OCI-LY1 (cell line): ENCODE measurements at regions not wholly inside any gene's neighbourhood (a gene's known extent, or its start where the extent isn't known, plus 50 kb on each side); places are given as distances from the start of the nearest gene placed in this dataset.

Experiments used
- H2AFZ ChIP-seq: fragments of 200-600 bp; sonication (generic), shearing (Covaris generic); 2 replicates; pipeline ENCODE4 v1.6.0; 2014; ENCODE audit warnings: antibody characterized with exemption, mild to moderate bottlenecking, low read length
- H3F3A ChIP-seq: fragments of 200-600 bp; sonication (generic), shearing (Covaris generic); 2 replicates; pipeline ENCODE4 v1.6.0; 2014; ENCODE audit warnings: mild to moderate bottlenecking, antibody characterized with exemption, low read length, moderate library complexity; ENCODE audit not compliant: insufficient read depth
- H3K27ac ChIP-seq: fragments of 200-600 bp; sonication (generic); 2 replicates; pipeline ENCODE4 v1.5.1; 2014; ENCODE audit warnings: low read length, mixed run types, mild to moderate bottlenecking, low read depth; ENCODE audit not compliant: poor library complexity, severe bottlenecking
- H3K27me3 ChIP-seq: fragments of 200-600 bp; sonication (generic); 2 replicates; pipeline ENCODE4 v1.6.0; 2014; ENCODE audit warnings: antibody characterized with exemption, mild to moderate bottlenecking, low read length, moderate library complexity; ENCODE audit not compliant: insufficient read depth
- H3K36me3 ChIP-seq: fragments of 200-600 bp; sonication (generic); 2 replicates; pipeline ENCODE4 v1.6.1; 2014; ENCODE audit warnings: mild to moderate bottlenecking, antibody characterized with exemption, low read length, moderate library complexity, mixed read lengths; ENCODE audit not compliant: insufficient read depth
- H3K4me1 ChIP-seq: fragments of 200-600 bp; sonication (generic); 2 replicates; pipeline ENCODE4 v1.5.1; 2014; ENCODE audit warnings: mild to moderate bottlenecking, low read length, moderate library complexity; ENCODE audit not compliant: insufficient read depth, severe bottlenecking
- H3K4me2 ChIP-seq: fragments of 200-600 bp; sonication (generic), shearing (Covaris generic); 2 replicates; pipeline ENCODE4 v1.6.1; 2014; ENCODE audit warnings: low read length
- H3K4me3 ChIP-seq: fragments of 200-600 bp; sonication (generic); 2 replicates; pipeline ENCODE4 v1.5.1; 2014; ENCODE audit warnings: low read length, low read depth, mild to moderate bottlenecking, mixed read lengths; ENCODE audit not compliant: poor library complexity, severe bottlenecking
- H3K79me2 ChIP-seq: fragments of 200-600 bp; shearing (Covaris generic); 2 replicates; pipeline ENCODE4 v1.6.1; 2016; ENCODE audit warnings: mixed run types, low read length, mixed read lengths; ENCODE audit not compliant: insufficient read depth
- H3K9ac ChIP-seq: fragments of 200-600 bp; sonication (generic), shearing (Covaris generic); 2 replicates; pipeline ENCODE4 v1.6.1; 2014; ENCODE audit warnings: mild to moderate bottlenecking, low read length, mixed read lengths
- H3K9me2 ChIP-seq: fragments of 200-600 bp; sonication (generic), shearing (Covaris generic); 2 replicates; pipeline ENCODE4 v1.6.1; 2014; ENCODE audit warnings: low read depth, mild to moderate bottlenecking, low read length, mixed read lengths
- H3K9me3 ChIP-seq: fragments of 200-600 bp; shearing (Covaris generic); 2 replicates; pipeline ENCODE4 v1.6.1; 2014; ENCODE audit warnings: low read length, mixed read lengths
- H4K20me1 ChIP-seq: fragments of 200-600 bp; sonication (generic), shearing (Covaris generic); 2 replicates; pipeline ENCODE4 v1.6.0; 2016; ENCODE audit warnings: mild to moderate bottlenecking, low read length; ENCODE audit not compliant: insufficient read depth
- CTCF ChIP-seq: fragments of 200-600 bp; sonication (generic), shearing (Covaris generic); IDR thresholded peaks from 2 replicates; pipeline ENCODE4 v1.5.1; 2017; ENCODE audit warnings: mild to moderate bottlenecking, antibody characterized with exemption, low read length, moderate library complexity, mixed read lengths
- EZH2 ChIP-seq: fragments of 200-600 bp; sonication (generic), shearing (Covaris generic); IDR thresholded peaks from 2 replicates; pipeline ENCODE4 v1.8.0; 2017; ENCODE audit warnings: borderline replicate concordance, mixed run types, mild to moderate bottlenecking, antibody characterized with exemption, low read length, moderate library complexity, mixed read lengths

DNA sequence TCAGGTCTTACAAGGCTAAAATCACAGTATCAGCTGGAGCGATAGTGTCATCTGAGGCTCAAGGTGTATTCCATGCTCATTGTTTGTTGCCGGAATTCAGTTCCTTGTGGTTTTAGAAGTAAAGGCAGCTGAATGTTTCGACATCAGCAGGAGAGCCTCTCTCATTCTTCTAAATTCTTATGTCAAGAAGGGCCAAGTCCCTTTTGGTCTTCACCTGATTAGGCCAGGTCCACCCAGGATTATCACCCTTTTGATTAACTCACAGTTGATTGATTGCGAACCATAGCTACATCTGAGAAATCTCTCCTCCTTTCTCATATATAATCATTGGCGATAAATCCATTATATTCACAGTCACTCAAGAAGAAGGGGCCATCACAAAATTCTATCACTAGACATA lies 806.7 kb upstream of the PRMT6 start:
- no peaks in the 10 kb centered on the region for H3F3A ChIP-seq
- TF ChIP-seq CTCF (no peak), EZH2 (no peak)
- no peak overlapping the region for H3K4me2 ChIP-seq
- no peaks in the 10 kb centered on the region for H4K20me1 ChIP-seq
- H3K27ac ChIP-seq, result no peak overlapping the region
- H3K4me3 ChIP-seq, result no peak overlapping the region
- no peaks in the 10 kb centered on the region for H3K36me3 ChIP-seq
- no peaks in the 10 kb centered on the region for H3K9me3 ChIP-seq
- no peak overlapping the region for H3K9ac ChIP-seq
- no peaks in the 10 kb centered on the region for H3K4me1 ChIP-seq
- H2AFZ ChIP-seq, result no peak overlapping the region
- no peaks in the 10 kb centered on the region for H3K27me3 ChIP-seq
- no peaks in the 10 kb centered on the region for H3K79me2 ChIP-seq
- no peaks in the 10 kb centered on the region; the same call in 1 of the 2 replicates for H3K9me2 ChIP-seq

GRCh38 chr1:106254748-106255147 lies 801.7 kb upstream of the PRMT6 start:
- Histone ChIP-seq H3K36me3 (no peaks in the 10 kb centered on the region), H3K4me3 (no peak overlapping the region), H4K20me1 (no peaks in the 10 kb centered on the region), H3F3A (no peaks in the 10 kb centered on the region), H3K4me1 (no peaks in the 10 kb centered on the region), H3K9me3 (no peaks in the 10 kb centered on the region), H3K27ac (no peak overlapping the region), H3K79me2 (no peaks in the 10 kb centered on the region), H3K9ac (no peak overlapping the region), H3K27me3 (no peaks in the 10 kb centered on the region), H3K4me2 (no peak overlapping the region), H3K9me2 (no peaks in the 10 kb centered on the region), H2AFZ (no peak overlapping the region)
- TF ChIP-seq CTCF (no peak), EZH2 (no peak)

GRCh38 chr1:106266786-106267185 lies 789.7 kb upstream of the PRMT6 start:
- Histone ChIP-seq H4K20me1 (no peaks in the 10 kb centered on the region), H3K4me1 (no peaks in the 10 kb centered on the region), H3F3A (no peaks in the 10 kb centered on the region), H3K4me3 (no peak overlapping the region), H3K36me3 (no peaks in the 10 kb centered on the region), H2AFZ (no peak overlapping the region), H3K27me3 (no peaks in the 10 kb centered on the region), H3K4me2 (no peak overlapping the region), H3K9me2 (no peaks in the 10 kb centered on the region), H3K9me3 (no peaks in the 10 kb centered on the region), H3K27ac (no peak overlapping the region), H3K79me2 (no peaks in the 10 kb centered on the region), H3K9ac (no peak overlapping the region)
- TF ChIP-seq EZH2, result no peak
- no peak for TF ChIP-seq CTCF
